Thoracic aorta (tissue), 2 donors: ENCODE measurements at regions not wholly inside any gene's neighbourhood (a gene's known extent, or its start where the extent isn't known, plus 50 kb on each side); places are given as distances from the start of the nearest gene placed in this dataset.

Experiments
- ATAC-seq: fragments of 150-250 bp; one replicate; pipeline ENCODE4 v1.8.0; 2017; ENCODE audit warnings: low read depth; ENCODE audit not compliant: insufficient number of reproducible peaks, low FRiP score
- DNase-seq: peaks from one replicate; pipeline ENCODE4 v3.0.0-alpha.2; 2020; ENCODE audit warnings: low spot score
- H3K27ac ChIP-seq, 2 donors: fragments of 200-600 bp; sonication (generic); 1 replicate in 1 of 2; 2 replicates in 1 of 2; pipeline ENCODE4 v1.5.1; 2016; ENCODE audit warnings: mild to moderate bottlenecking in 2 of 2, moderate library complexity in 2 of 2
- H3K27me3 ChIP-seq: fragments of 200-600 bp; sonication (generic); replicated peaks from 2 replicates; pipeline ENCODE4 v1.6.0; 2016; ENCODE audit warnings: mild to moderate bottlenecking; ENCODE audit not compliant: insufficient read depth
- H3K36me3 ChIP-seq: fragments of 200-600 bp; sonication (generic); one replicate; pipeline ENCODE4 v1.5.1; 2016
- H3K4me1 ChIP-seq, 2 donors: fragments of 200-600 bp; sonication (generic); 1 replicate in 1 of 2; 2 replicates in 1 of 2; pipeline versions ENCODE4 v1.5.1 to v1.6.0; 2016; ENCODE audit warnings: low read depth in 2 of 2, mild to moderate bottlenecking in 1 of 2; ENCODE audit not compliant: control insufficient read depth in 1 of 2
- H3K4me3 ChIP-seq: fragments of 200-600 bp; sonication (generic); 2 replicates; pipeline ENCODE4 v1.5.1; 2016; ENCODE audit warnings: mild to moderate bottlenecking
- H3K9me3 ChIP-seq: fragments of 200-600 bp; sonication (generic); 2 replicates; pipeline ENCODE4 v1.5.1; 2016
- TF ChIP-seq, protein P1 (sequence below): fragments of 200-600 bp; sonication (generic); IDR thresholded peaks from one replicate; pipeline ENCODE4 v1.5.1; 2019; ENCODE audit warnings: antibody characterized with exemption

GRCh38 chr9:121592265-121592664 lies 59.2 kb upstream of the DAB2IP start:
- Histone ChIP-seq H3K4me1 (no peaks in the 10 kb centered on the region), H3K27me3 (no peaks in the 10 kb centered on the region), H3K9me3 (no peaks in the 10 kb centered on the region), H3K27ac (no peak overlapping the region), H3K36me3 (no peaks in the 10 kb centered on the region), H3K4me3 (no peak overlapping the region)
- no peak for ATAC-seq
- TF ChIP-seq, protein P1, sequence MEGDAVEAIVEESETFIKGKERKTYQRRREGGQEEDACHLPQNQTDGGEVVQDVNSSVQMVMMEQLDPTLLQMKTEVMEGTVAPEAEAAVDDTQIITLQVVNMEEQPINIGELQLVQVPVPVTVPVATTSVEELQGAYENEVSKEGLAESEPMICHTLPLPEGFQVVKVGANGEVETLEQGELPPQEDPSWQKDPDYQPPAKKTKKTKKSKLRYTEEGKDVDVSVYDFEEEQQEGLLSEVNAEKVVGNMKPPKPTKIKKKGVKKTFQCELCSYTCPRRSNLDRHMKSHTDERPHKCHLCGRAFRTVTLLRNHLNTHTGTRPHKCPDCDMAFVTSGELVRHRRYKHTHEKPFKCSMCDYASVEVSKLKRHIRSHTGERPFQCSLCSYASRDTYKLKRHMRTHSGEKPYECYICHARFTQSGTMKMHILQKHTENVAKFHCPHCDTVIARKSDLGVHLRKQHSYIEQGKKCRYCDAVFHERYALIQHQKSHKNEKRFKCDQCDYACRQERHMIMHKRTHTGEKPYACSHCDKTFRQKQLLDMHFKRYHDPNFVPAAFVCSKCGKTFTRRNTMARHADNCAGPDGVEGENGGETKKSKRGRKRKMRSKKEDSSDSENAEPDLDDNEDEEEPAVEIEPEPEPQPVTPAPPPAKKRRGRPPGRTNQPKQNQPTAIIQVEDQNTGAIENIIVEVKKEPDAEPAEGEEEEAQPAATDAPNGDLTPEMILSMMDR: no peak
- no peak for DNase-seq

GRCh38 chr9:121593066-121593465 lies 58.4 kb upstream of the DAB2IP start:
- Histone ChIP-seq H3K27ac (no peak overlapping the region), H3K4me3 (no peak overlapping the region), H3K9me3 (no peaks in the 10 kb centered on the region), H3K27me3 (no peaks in the 10 kb centered on the region), H3K4me1 (no peaks in the 10 kb centered on the region), H3K36me3 (no peaks in the 10 kb centered on the region)
- DNase-seq (no peak), ATAC-seq (no peak)
- TF ChIP-seq, protein P1: no peak

- no peak for ATAC-seq
- Histone ChIP-seq H3K27me3 (no peaks in the 10 kb centered on the region), H3K36me3 (no peaks in the 10 kb centered on the region), H3K9me3 (no peaks in the 10 kb centered on the region), H3K4me3 (no peak overlapping the region), H3K4me1 (peaks cover 8 to 16% of the 10 kb centered on the region in 2 donors), H3K27ac (no peak overlapping the region)
- DNase-seq: no peak
- TF ChIP-seq, protein P1: no peak
Measured at GRCh38 chr9:121596515-121596914, 54.9 kb upstream of the DAB2IP start.

DNA sequence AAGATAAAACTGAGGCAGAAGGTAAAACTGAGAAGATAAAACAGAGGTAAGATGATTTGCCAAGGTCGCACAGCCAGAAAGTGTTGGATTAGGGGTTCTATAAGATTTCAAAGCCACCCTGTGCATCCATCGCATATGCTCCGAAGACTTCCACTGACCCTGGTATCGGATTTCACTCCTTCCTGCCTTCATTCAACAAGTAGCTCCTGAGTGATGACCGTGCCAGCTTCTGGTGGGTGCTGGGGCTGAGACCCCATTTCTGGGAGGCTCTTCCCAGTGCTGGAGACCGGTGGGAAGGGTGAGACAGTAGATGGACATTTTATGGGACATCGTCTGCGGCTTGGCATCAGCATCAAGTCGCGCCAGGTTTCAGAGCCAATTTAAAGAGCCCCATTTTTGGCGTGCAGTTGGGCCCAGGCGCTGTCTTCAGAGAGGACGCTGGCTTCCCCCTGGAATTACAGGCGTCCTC lies 53.7 kb upstream of the DAB2IP start:
- peaks cover 8 to 16% of the 10 kb centered on the region in 2 donors for H3K4me1 ChIP-seq
- H3K36me3 ChIP-seq: no peaks in the 10 kb centered on the region
- DNase-seq (no peak), ATAC-seq (no peak)
- H3K27ac ChIP-seq: peak overlapping the region in 1 of 2 donors; percentile 71
- H3K9me3 ChIP-seq: no peaks in the 10 kb centered on the region
- TF ChIP-seq, protein P1: no peak
- H3K4me3 ChIP-seq: peak overlapping the region; percentile 89
- H3K27me3 ChIP-seq: no peaks in the 10 kb centered on the region

- TF ChIP-seq, protein P1: no peak
- no peak for ATAC-seq
- Histone ChIP-seq H3K36me3 (no peaks in the 10 kb centered on the region), H3K27me3 (no peaks in the 10 kb centered on the region), H3K4me3 (peak overlapping the region; percentile 89), H3K27ac (peak overlapping the region; percentile 48 to 71), H3K4me1 (peaks cover 8 to 22% of the 10 kb centered on the region in 2 donors), H3K9me3 (no peaks in the 10 kb centered on the region)
- DNase-seq: no peak
Measured at GRCh38 chr9:121598167-121598964, 53.1 kb upstream of the DAB2IP start.
